ENCODE measurements at regions not wholly inside any gene's neighbourhood (a gene's known extent, or its start where the extent isn't known, plus 50 kb on each side); places are given as distances from the start of the nearest gene placed in this dataset.
A peak's percentile ranks its signal among the peaks of the same experiment; 100 is the strongest.

GRCh38 chr15:25543196-25543595, 104.4 kb upstream of the UBE3A start:
- no peak overlapping the region for H2BK5ac ChIP-seq (ENCODE audit: low read depth, low read length)
- FAIRE-seq (no peak), DNase-seq (ENCODE audit: low read depth in 1 of 2, low spot score in 2 of 2) (no peak)
- H2AK5ac ChIP-seq (ENCODE audit: low read depth, low read length), result no peak overlapping the region; the same call in 1 of the 2 replicates
- POLR2A ChIA-PET (ENCODE audit: partially characterized antibody), result no interaction called here
- H4K20me1 ChIP-seq (replicated peaks in 1 of 2; ENCODE audit: control insufficient read depth in 1 of 2, insufficient read depth in 2 of 2, low read length in 2 of 2), result no peaks in the 10 kb centered on the region
- no peak overlapping the region for H3K4me3 ChIP-seq (ENCODE audit: extremely low read depth in 1 of 4, insufficient read depth in 2 of 4, low read depth in 3 of 4, low read length in 4 of 4)
- H2AFZ ChIP-seq (ENCODE audit: low read length), result peak overlapping the region; percentile 87
- H4K91ac ChIP-seq (replicated peaks; ENCODE audit: insufficient read length, low read length), result no peak overlapping the region
- no peak overlapping the region for H3K18ac ChIP-seq (ENCODE audit: extremely low read depth, low read length)
- peaks cover 0 to 5% (median 5%) of the 10 kb centered on the region in 4 experiments; a peak in 3 of 7 replicates for H3K4me1 ChIP-seq (replicated peaks in 1 of 4; ENCODE audit: control insufficient read depth in 3 of 4, insufficient read depth in 4 of 4, low read length in 3 of 4)
- no peak overlapping the region for H3K23ac ChIP-seq (ENCODE audit: insufficient read length)
- 65% methylated on average over 1 of the region's 1 CpG; no CpG with 5 or more reads in 1 of the 2 experiments for WGBS, 2 experiments (ENCODE audit: extremely low coverage in 1 of 2, insufficient coverage in 1 of 2, insufficient read length in 1 of 2, insufficient replicate concordance in 2 of 2, low coverage in 1 of 2, low lambda C conversion rate in 2 of 2, missing lambda C conversion rate in 1 of 2)
- no peak overlapping the region for H3K4ac ChIP-seq (replicated peaks; ENCODE audit: insufficient read length, low read depth, low read length)
- no peak overlapping the region for H2BK15ac ChIP-seq (ENCODE audit: low read length)
- H3K36me3 ChIP-seq (ENCODE audit: control insufficient read depth in 2 of 4, insufficient read depth in 4 of 4, low read length in 3 of 4), result no peaks in the 10 kb centered on the region
- CTCF ChIA-PET (ENCODE audit: partially characterized antibody), result interaction anchor here (1.3 to 1.8 kb wide), 2 partner anchors 11 to 33 kb away, joined by 3 to 7 read pairs; no protein-coding TSS in a partner anchor
- no peaks in the 10 kb centered on the region for H3K79me2 ChIP-seq (ENCODE audit: control insufficient read depth in 1 of 2, insufficient read depth in 2 of 2, low read length in 2 of 2)
- no peaks in the 10 kb centered on the region for H3K9me3 ChIP-seq (ENCODE audit: insufficient read depth in 2 of 2, low read depth in 1 of 2, low read length in 1 of 2)
- no peak overlapping the region for H3K14ac ChIP-seq (ENCODE audit: insufficient read length)
- H3K27ac ChIP-seq (ENCODE audit: low read depth, low read length), result no peak overlapping the region
- no peak overlapping the region for H4K5ac ChIP-seq (ENCODE audit: insufficient read length, low read depth, low read length)
- H3K23me2 ChIP-seq (ENCODE audit: low read depth, low read length), result no peaks in the 10 kb centered on the region
- no peak overlapping the region for H3K4me2 ChIP-seq (ENCODE audit: insufficient read depth in 1 of 2, low read depth in 2 of 2, low read length in 2 of 2)
- no peaks in the 10 kb centered on the region for H3K79me1 ChIP-seq (ENCODE audit: low read depth, low read length)
- no peak overlapping the region for H3K56ac ChIP-seq (replicated peaks; ENCODE audit: insufficient read length, low read depth, low read length)
- H2BK12ac ChIP-seq (ENCODE audit: low read depth, low read length), result no peak overlapping the region
- no peak overlapping the region for H4K8ac ChIP-seq (ENCODE audit: extremely low read depth, insufficient read depth, low read length)
- H2BK20ac ChIP-seq (ENCODE audit: low read length), result no peak overlapping the region
- no peaks in the 10 kb centered on the region for H3K27me3 ChIP-seq (replicated peaks in 1 of 4; ENCODE audit: control insufficient read depth in 3 of 4, extremely low read depth in 1 of 4, insufficient read depth in 3 of 4, low read length in 3 of 4)
- H3K9ac ChIP-seq (replicated peaks in 1 of 4; ENCODE audit: extremely low read depth in 1 of 4, low read depth in 3 of 4, low read length in 3 of 4), result no peak overlapping the region
- no peak overlapping the region for H2BK120ac ChIP-seq (replicated peaks; ENCODE audit: low read depth, low read length)
- TF ChIP-seq SIRT6 (IDR thresholded peaks at IDR 0.05; ENCODE audit: low read length) (no peak), KDM4A (IDR thresholded peaks at IDR 0.05; ENCODE audit: low read depth, low read length, severe bottlenecking) (no peak), RFX5 (IDR thresholded peaks at IDR 0.05; ENCODE audit: borderline replicate concordance, low read depth, low read length) (no peak), CTBP2 (IDR thresholded peaks at IDR 0.05; ENCODE audit: borderline replicate concordance, insufficient read depth, insufficient read length, low read length) (no peak), NRF1 (IDR thresholded peaks at IDR 0.05; ENCODE audit: low read depth, low read length) (no peak), KDM1A (IDR thresholded peaks at IDR 0.05; ENCODE audit: borderline replicate concordance, low read length) (no peak), SP4 (IDR thresholded peaks at IDR 0.05; ENCODE audit: low read length) (no peak), CBX5 (IDR thresholded peaks at IDR 0.05; ENCODE audit: low read depth, low read length) (no peak), POLR2AphosphoS5 (IDR thresholded peaks at IDR 0.05; ENCODE audit: low read depth, low read length) (no peak), RNF2 (IDR thresholded peaks at IDR 0.05; ENCODE audit: borderline replicate concordance, low read depth, low read length, missing control alignments, poor library complexity, severe bottlenecking) (no peak), HDAC6 (IDR thresholded peaks at IDR 0.05; ENCODE audit: low read depth, low read length) (no peak), SAP30 (IDR thresholded peaks at IDR 0.05; ENCODE audit: insufficient read depth, insufficient replicate concordance, low read length) (no peak), ZNF274 (IDR thresholded peaks at IDR 0.05; ENCODE audit: borderline replicate concordance, extremely low read depth, low read length) (no peak)
- TF ChIP-seq, protein P1, sequence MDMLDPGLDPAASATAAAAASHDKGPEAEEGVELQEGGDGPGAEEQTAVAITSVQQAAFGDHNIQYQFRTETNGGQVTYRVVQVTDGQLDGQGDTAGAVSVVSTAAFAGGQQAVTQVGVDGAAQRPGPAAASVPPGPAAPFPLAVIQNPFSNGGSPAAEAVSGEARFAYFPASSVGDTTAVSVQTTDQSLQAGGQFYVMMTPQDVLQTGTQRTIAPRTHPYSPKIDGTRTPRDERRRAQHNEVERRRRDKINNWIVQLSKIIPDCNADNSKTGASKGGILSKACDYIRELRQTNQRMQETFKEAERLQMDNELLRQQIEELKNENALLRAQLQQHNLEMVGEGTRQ (IDR thresholded peaks at IDR 0.05; ENCODE audit: low read length), result no peak
